ENCODE measurements at regions not wholly inside any gene's neighbourhood (a gene's known extent, or its start where the extent isn't known, plus 50 kb on each side); places are given as distances from the start of the nearest gene placed in this dataset.
"Not testable (repeated sequence)": the region's sequence is repeated elsewhere in the genome, so short reads cannot be mapped to it uniquely, and the experiment has no call there.

- no peak for DNase-seq (ENCODE audit: low read depth in 2 of 2)
Measured at GRCh38 chr3:110323349-110323748, 748.3 kb upstream of the NECTIN3 start.

GRCh38 chr3:110324171-110324705 is 747.4 kb upstream of the NECTIN3 start:
- DNase-seq (ENCODE audit: low read depth in 2 of 2) = no peak

- DNase-seq (ENCODE audit: low read depth in 2 of 2) = no peak
Measured at GRCh38 chr3:110327870-110328269, 743.7 kb upstream of the NECTIN3 start.

GRCh38 chr3:110331562-110331961 is 740.1 kb upstream of the NECTIN3 start:
- not testable (repeated sequence) for DNase-seq (ENCODE audit: low read depth in 2 of 2)

- no peak for DNase-seq (ENCODE audit: low read depth in 2 of 2)
Measured at GRCh38 chr3:110332629-110333028, 739.0 kb upstream of the NECTIN3 start.

- no peak for DNase-seq (ENCODE audit: low read depth in 2 of 2)
Measured at GRCh38 chr3:110341047-110341446, 730.6 kb upstream of the NECTIN3 start.

GRCh38 chr3:110343376-110343775 is 728.2 kb upstream of the NECTIN3 start:
- DNase-seq (ENCODE audit: low read depth in 2 of 2) = no peak

- no peak for DNase-seq (ENCODE audit: low read depth in 2 of 2)
Measured at GRCh38 chr3:110343945-110344344, 727.7 kb upstream of the NECTIN3 start.

- no peak for DNase-seq (ENCODE audit: low read depth in 2 of 2)
Measured at GRCh38 chr3:110344487-110344886, 727.1 kb upstream of the NECTIN3 start.

GRCh38 chr3:110344897-110345767 is 726.5 kb upstream of the NECTIN3 start:
- no peak for DNase-seq (ENCODE audit: low read depth in 2 of 2)

- DNase-seq (ENCODE audit: low read depth in 2 of 2) = no peak
Measured at GRCh38 chr3:110349295-110349694, 722.3 kb upstream of the NECTIN3 start.

GRCh38 chr3:110352841-110353604 is 718.6 kb upstream of the NECTIN3 start:
- no peak for DNase-seq (ENCODE audit: low read depth in 2 of 2)

GRCh38 chr3:110362751-110363150 is 708.9 kb upstream of the NECTIN3 start:
- no peak for DNase-seq (ENCODE audit: low read depth in 2 of 2)

GRCh38 chr3:110367289-110367688 is 704.3 kb upstream of the NECTIN3 start:
- not testable (repeated sequence) for DNase-seq (ENCODE audit: low read depth in 2 of 2)

- DNase-seq (ENCODE audit: low read depth in 2 of 2) = no peak
Measured at GRCh38 chr3:110375751-110376518, 695.7 kb upstream of the NECTIN3 start.

GRCh38 chr3:110378481-110378880 is 693.1 kb upstream of the NECTIN3 start:
- DNase-seq (ENCODE audit: low read depth in 2 of 2) = no peak

GRCh38 chr3:110381992-110382391 is 689.6 kb upstream of the NECTIN3 start:
- no peak for DNase-seq (ENCODE audit: low read depth in 2 of 2)

GRCh38 chr3:110383356-110383755 is 688.3 kb upstream of the NECTIN3 start:
- DNase-seq (ENCODE audit: low read depth in 2 of 2) = no peak

GRCh38 chr3:110384601-110385000 is 687.0 kb upstream of the NECTIN3 start:
- no peak for DNase-seq (ENCODE audit: low read depth in 2 of 2)

- no peak for DNase-seq (ENCODE audit: low read depth in 2 of 2)
Measured at GRCh38 chr3:110389005-110389404, 682.6 kb upstream of the NECTIN3 start.

- no peak for DNase-seq (ENCODE audit: low read depth in 2 of 2)
Measured at GRCh38 chr3:110390372-110390771, 681.2 kb upstream of the NECTIN3 start.

- DNase-seq (ENCODE audit: low read depth in 2 of 2) = no peak
Measured at GRCh38 chr3:110391042-110391441, 680.6 kb upstream of the NECTIN3 start.

Data from stimulated activated CD4-positive, alpha-beta T cell treated with anti-CD3 and anti-CD28 coated beads, Interleukin-15, amount 100 ng/mL, for 48 hours (primary cell).